ENCODE measurements at regions not wholly inside any gene's neighbourhood (a gene's known extent, or its start where the extent isn't known, plus 50 kb on each side); places are given as distances from the start of the nearest gene placed in this dataset.
"Not testable (repeated sequence)": the region's sequence is repeated elsewhere in the genome, so short reads cannot be mapped to it uniquely, and the experiment has no call there.

DNA sequence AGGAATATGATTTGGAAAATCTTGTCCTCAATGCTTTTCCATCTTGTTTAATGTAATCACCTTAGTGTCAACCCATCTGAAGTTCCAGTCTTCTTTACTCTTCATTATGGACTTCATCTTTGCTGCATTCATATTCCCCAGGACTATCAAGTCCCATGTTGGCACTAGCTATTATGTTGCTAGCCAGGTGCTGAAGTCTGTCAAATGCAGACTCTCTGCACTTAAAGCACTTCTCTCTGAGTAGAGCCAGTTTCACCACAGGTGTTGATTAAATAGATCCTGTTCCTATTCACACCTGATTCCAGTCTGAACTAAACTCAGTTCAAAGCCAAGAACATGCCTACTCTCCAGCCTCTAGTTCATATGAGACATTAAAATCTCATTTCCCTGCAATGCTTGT lies 75.0 kb upstream of the PKN2 start:
- DNase-seq = no peak

DNA sequence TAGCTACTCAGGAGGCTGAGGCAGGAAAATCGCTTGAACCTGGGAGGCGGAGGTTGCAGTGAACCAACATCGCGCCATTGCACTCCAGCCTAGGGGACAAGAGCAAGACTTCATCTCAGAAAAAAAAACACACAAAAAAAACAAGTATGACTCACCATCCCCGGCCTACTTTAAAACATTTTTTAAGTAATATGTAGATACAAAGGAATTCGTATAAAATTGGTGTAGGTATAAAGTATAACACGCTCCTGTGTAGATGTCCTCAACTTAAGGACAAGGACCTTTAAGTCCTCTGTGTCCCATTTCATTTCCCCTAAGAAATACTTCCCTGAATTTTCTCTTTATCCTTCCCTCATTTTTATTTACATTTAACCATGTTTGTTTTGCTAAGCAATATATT lies 73.4 kb upstream of the PKN2 start:
- no peak for DNase-seq

DNA sequence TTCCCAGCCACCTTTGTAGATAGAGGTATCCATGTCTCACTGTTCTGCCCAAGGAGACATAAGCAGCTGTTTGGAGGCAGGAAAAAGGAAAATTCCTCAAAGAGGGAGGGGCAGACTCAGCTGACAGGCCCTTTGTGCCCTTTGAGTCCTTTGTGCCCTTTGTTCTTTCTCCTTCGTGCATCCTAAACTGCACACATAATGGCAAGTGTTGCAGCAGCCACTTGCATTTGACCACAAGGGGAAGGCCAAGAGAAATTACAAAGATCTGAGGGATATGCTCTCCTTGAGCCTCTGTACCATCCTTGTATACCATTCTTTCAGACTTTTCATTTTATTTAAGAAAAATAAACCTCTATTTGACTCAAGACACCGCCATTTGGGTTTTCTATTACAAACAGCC lies 71.8 kb upstream of the PKN2 start:
- no peak for DNase-seq

DNA sequence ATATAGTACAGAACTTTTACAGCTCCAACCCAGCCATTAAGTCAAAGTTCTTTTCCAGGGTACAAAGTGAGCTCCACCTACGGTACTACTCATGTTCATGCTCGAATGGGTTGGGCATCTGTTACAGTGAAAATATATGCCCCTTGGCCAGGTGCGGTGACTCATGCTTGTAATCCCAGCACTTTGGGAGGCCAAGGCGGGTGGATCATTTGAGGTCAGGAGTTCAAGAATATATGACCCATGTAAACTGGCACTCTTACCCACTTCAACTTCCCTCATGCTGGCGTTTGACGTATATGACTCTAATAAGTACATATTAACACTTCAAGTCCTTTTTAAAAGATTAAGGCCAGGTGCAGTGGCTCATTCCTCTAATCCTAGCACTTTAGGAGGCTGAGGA lies 71.3 kb upstream of the PKN2 start:
- DNase-seq = no peak

DNA sequence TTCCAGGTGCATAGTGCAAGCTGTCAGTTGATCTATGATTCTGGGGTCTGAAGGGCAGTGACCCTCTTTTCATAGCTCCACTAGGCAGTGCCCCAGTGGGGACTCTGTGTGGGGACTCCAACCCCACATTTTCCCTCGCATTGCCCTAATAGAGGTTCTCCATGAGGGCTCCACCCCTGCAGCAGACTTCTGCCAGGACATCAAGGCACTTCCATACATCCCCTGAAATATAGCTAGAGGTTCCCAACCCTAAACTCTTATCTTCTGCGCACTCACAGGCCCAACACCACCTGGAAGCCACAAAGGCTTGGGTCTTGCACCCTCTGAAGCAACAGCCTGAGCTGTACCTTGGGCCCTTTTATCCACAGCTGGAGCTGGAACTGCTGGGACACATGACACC lies 65.7 kb upstream of the PKN2 start:
- no peak for DNase-seq

DNA sequence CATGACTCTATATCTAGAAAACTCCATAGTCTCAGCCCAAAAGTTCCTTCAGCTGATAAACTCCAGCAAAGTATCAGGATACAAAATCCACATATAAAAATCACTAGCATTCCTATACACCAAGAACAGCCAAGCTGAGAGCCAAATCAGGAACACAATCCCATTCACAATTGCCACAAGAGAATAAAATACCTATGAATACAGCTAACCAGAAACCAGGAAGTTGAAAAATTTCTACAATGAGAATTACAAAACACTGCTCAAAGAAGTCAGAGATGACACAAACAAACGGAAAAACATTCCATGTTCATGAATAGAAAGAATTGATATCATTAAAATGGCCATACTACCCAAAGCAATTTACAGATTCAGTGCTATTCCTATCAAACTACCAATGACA lies 61.0 kb upstream of the PKN2 start:
- DNase-seq = not testable (repeated sequence)

Data from stimulated activated CD8-positive, alpha-beta memory T cell treated with anti-CD3 and anti-CD28 coated beads, Interleukin-4, amount 100 ng/mL, for 48 hours (primary cell).